WTC11 (cell line): ENCODE measurements at regions not wholly inside any gene's neighbourhood (a gene's known extent, or its start where the extent isn't known, plus 50 kb on each side); places are given as distances from the start of the nearest gene placed in this dataset.

Experiments
- ATAC-seq: fragments of 200-7000 bp; cut with Tn5 transposase; 2 replicates; pipeline ENCODE4 v1.10.0; 2021; ENCODE audit warnings: mild to moderate bottlenecking, moderate library complexity
- CTCF ChIA-PET: fragments of 300-600 bp; sonication (Branson Sonifier 250); formaldehyde crosslinking; loops from one replicate; lab custom pipeline; 2021; ENCODE audit warnings: antibody characterized with exemption; lab: Charles Lee
- POLR2A ChIA-PET: fragments of 350-600 bp; sonication (Branson Sonifier 250); formaldehyde crosslinking; loops from one replicate; lab custom pipeline; 2021; ENCODE audit warnings: antibody characterized with exemption; lab: Charles Lee
- DNase-seq: peaks from one replicate; pipeline ENCODE4 v3.0.0; 2021; ENCODE audit warnings: low spot score
- H3K27ac Mint-ChIP-seq: 2 replicates; pipeline ENCODE4 v1.8.0; 2021; ENCODE audit warnings: mixed read lengths
- H3K27me3 Mint-ChIP-seq: 2 replicates; pipeline ENCODE4 v1.8.0; 2021; ENCODE audit warnings: low read depth, mild to moderate bottlenecking, moderate library complexity, mixed read lengths
- H3K36me3 Mint-ChIP-seq: 2 replicates; pipeline ENCODE4 v1.8.0; 2021; ENCODE audit warnings: mixed read lengths
- H3K4me1 Mint-ChIP-seq: 2 replicates; pipeline ENCODE4 v1.8.0; 2022; ENCODE audit warnings: mixed read lengths
- H3K4me3 Mint-ChIP-seq: 2 replicates; pipeline ENCODE4 v1.8.0; 2021; ENCODE audit warnings: mild to moderate bottlenecking, moderate library complexity, mixed read lengths
- H3K9me3 Mint-ChIP-seq: 2 replicates; pipeline ENCODE4 v1.8.0; 2021; ENCODE audit warnings: mixed read lengths
- CBFB ChIP-seq: sonication (generic); formaldehyde crosslinking; IDR thresholded peaks from 2 replicates; pipeline ENCODE4 v1.8.1; 2022; ENCODE audit warnings: mild to moderate bottlenecking, low read depth, missing genetic modification reagents
- CDX4 ChIP-seq: fragments of 250-450 bp; sonication (Bioruptor Pico); IDR thresholded peaks from 2 replicates; pipeline ENCODE4 v1.9.0; 2021; ENCODE audit warnings: moderate library complexity, mild to moderate bottlenecking, inconsistent platforms, borderline replicate concordance
- CREM ChIP-seq: sonication (generic); formaldehyde crosslinking; IDR thresholded peaks from 2 replicates; pipeline ENCODE4 v1.8.1; 2022; ENCODE audit warnings: mild to moderate bottlenecking, missing genetic modification reagents, moderate library complexity
- ELF4 ChIP-seq: sonication (generic); formaldehyde crosslinking; IDR thresholded peaks from 2 replicates; pipeline ENCODE4 v1.8.1; 2022; ENCODE audit warnings: low read depth, mild to moderate bottlenecking, moderate library complexity, missing genetic modification reagents
- ETV6 ChIP-seq: sonication (generic); formaldehyde crosslinking; IDR thresholded peaks from 2 replicates; pipeline ENCODE4 v1.8.1; 2022; ENCODE audit warnings: mild to moderate bottlenecking, missing genetic modification reagents
- FOXJ3 ChIP-seq: sonication (generic); formaldehyde crosslinking; IDR thresholded peaks from 2 replicates; pipeline ENCODE4 v1.9.0; 2021; ENCODE audit warnings: missing genetic modification reagents, mild to moderate bottlenecking, borderline replicate concordance
- GTF2I ChIP-seq: fragments of 250-450 bp; sonication (Bioruptor Pico); conservative IDR thresholded peaks from 2 replicates; pipeline ENCODE4 v1.4.0; 2021; ENCODE audit warnings: mild to moderate bottlenecking
- HMGA2 ChIP-seq: fragments of 250-450 bp; sonication (Bioruptor Pico); IDR thresholded peaks from 2 replicates; pipeline ENCODE4 v1.4.0; 2021; ENCODE audit warnings: mild to moderate bottlenecking, moderate library complexity
- JAZF1 ChIP-seq: fragments of 250-450 bp; sonication (Bioruptor Pico); IDR thresholded peaks from 2 replicates; pipeline ENCODE4 v1.9.0; 2021; ENCODE audit warnings: moderate library complexity, mild to moderate bottlenecking, inconsistent platforms
- NFATC4 ChIP-seq: fragments of 250-450 bp; sonication (Bioruptor Pico); IDR thresholded peaks from 2 replicates; pipeline ENCODE4 v1.9.0; 2021; ENCODE audit warnings: mild to moderate bottlenecking
- NR1H2 ChIP-seq: sonication (generic); formaldehyde crosslinking; IDR thresholded peaks from 2 replicates; pipeline ENCODE4 v1.9.0; 2021; ENCODE audit warnings: mild to moderate bottlenecking, moderate library complexity, missing genetic modification reagents
- PRDM15 ChIP-seq: sonication (generic); formaldehyde crosslinking; IDR thresholded peaks from 2 replicates; pipeline ENCODE4 v1.8.0; 2022; ENCODE audit warnings: missing genetic modification reagents
- RELA ChIP-seq: sonication (generic); formaldehyde crosslinking; IDR thresholded peaks from 2 replicates; pipeline ENCODE4 v1.8.1; 2022; ENCODE audit warnings: missing genetic modification reagents, mild to moderate bottlenecking, borderline replicate concordance
- SMAD4 ChIP-seq: sonication (generic); formaldehyde crosslinking; IDR thresholded peaks from 2 replicates; pipeline ENCODE4 v1.8.0; 2022; ENCODE audit warnings: mild to moderate bottlenecking, missing genetic modification reagents
- SP1 ChIP-seq: sonication (generic); formaldehyde crosslinking; conservative IDR thresholded peaks from 2 replicates; pipeline ENCODE4 v1.8.1; 2022; ENCODE audit warnings: missing genetic modification reagents
- STAT6 ChIP-seq: sonication (generic); formaldehyde crosslinking; conservative IDR thresholded peaks from 2 replicates; pipeline ENCODE4 v1.8.1; 2023; ENCODE audit warnings: mild to moderate bottlenecking, low read depth, missing genetic modification reagents, moderate library complexity
- ZBTB43 ChIP-seq: sonication (generic); formaldehyde crosslinking; IDR thresholded peaks from 2 replicates; pipeline ENCODE4 v1.8.1; 2023; ENCODE audit warnings: mild to moderate bottlenecking, missing genetic modification reagents
- ZNF121 ChIP-seq: sonication (generic); formaldehyde crosslinking; IDR thresholded peaks from 2 replicates; pipeline ENCODE4 v1.8.0; 2023; ENCODE audit warnings: missing genetic modification reagents
- ZNF138 ChIP-seq: sonication (generic); formaldehyde crosslinking; conservative IDR thresholded peaks from 2 replicates; pipeline ENCODE4 v1.8.1; 2022; ENCODE audit warnings: mild to moderate bottlenecking, moderate library complexity, missing genetic modification reagents
- ZNF219 ChIP-seq: sonication (generic); formaldehyde crosslinking; IDR thresholded peaks from 2 replicates; pipeline ENCODE4 v1.8.0; 2023; ENCODE audit warnings: missing genetic modification reagents, mild to moderate bottlenecking, borderline replicate concordance
- ZNF281 ChIP-seq: sonication (generic); formaldehyde crosslinking; IDR thresholded peaks from 2 replicates; pipeline ENCODE4 v1.8.0; 2023; ENCODE audit warnings: mild to moderate bottlenecking, missing genetic modification reagents
- ZSCAN18 ChIP-seq: fragments of 250-450 bp; sonication (Bioruptor Pico); IDR thresholded peaks from 2 replicates; pipeline ENCODE4 v2.1.2; 2022; ENCODE audit warnings: mild to moderate bottlenecking, moderate library complexity

- ChIA-PET CTCF (no interaction called here), POLR2A (no interaction called here)
- H3K36me3 Mint-ChIP-seq = no peaks in the 10 kb centered on the region
Measured at GRCh38 chr3:106018102-106018501, 149.3 kb upstream of the CBLB start.

GRCh38 chr3:106018929-106019550 is 150.2 kb upstream of the CBLB start:
- DNase-seq (no peak), ATAC-seq (no peak)
- H3K4me3 Mint-ChIP-seq = no peak overlapping the region
- POLR2A ChIA-PET = no interaction called here
- H3K27ac Mint-ChIP-seq = no peak overlapping the region
- no peaks in the 10 kb centered on the region for H3K27me3 Mint-ChIP-seq
- H3K9me3 Mint-ChIP-seq = 0 out of 2 replicates have a peak, but pooled peaks cover 9% of the 10 kb centered on the region
- H3K4me1 Mint-ChIP-seq = 0 out of 2 replicates have a peak, but pooled peaks cover 4% of the 10 kb centered on the region
- TF ChIP-seq PRDM15 (CRISPR knock-in tag) (no peak), JAZF1 (CRISPR knock-in tag) (no peak), RELA (CRISPR knock-in tag) (no peak), GTF2I (CRISPR knock-in tag) (no peak), STAT6 (CRISPR knock-in tag) (no peak), ZNF281 (CRISPR knock-in tag) (no peak), CBFB (CRISPR knock-in tag) (no peak), NFATC4 (CRISPR knock-in tag) (no peak), ZBTB43 (CRISPR knock-in tag) (no peak), ZNF138 (CRISPR knock-in tag) (no peak), ZNF121 (CRISPR knock-in tag) (no peak), HMGA2 (CRISPR knock-in tag) (no peak), FOXJ3 (CRISPR knock-in tag) (no peak), ZSCAN18 (CRISPR knock-in tag) (no peak), ELF4 (no peak), SMAD4 (no peak)
- H3K36me3 Mint-ChIP-seq = no peaks in the 10 kb centered on the region
- CTCF ChIA-PET = no interaction called here

More at GRCh38 chr3:106018102-106018501, 149.3 kb upstream of the CBLB start:
- H3K9me3 Mint-ChIP-seq = 0 out of 2 replicates have a peak, but pooled peaks cover 9% of the 10 kb centered on the region
- ATAC-seq = no peak
- H3K4me1 Mint-ChIP-seq = 0 out of 2 replicates have a peak, but pooled peaks cover 4% of the 10 kb centered on the region
- H3K4me3 Mint-ChIP-seq = no peak overlapping the region
- DNase-seq = no peak
- TF ChIP-seq CDX4 (CRISPR knock-in tag) = no peak
- no peak for TF ChIP-seq RELA (CRISPR knock-in tag)
- no peak for TF ChIP-seq SP1
- TF ChIP-seq ETV6 (CRISPR knock-in tag) = no peak
- TF ChIP-seq CREM = no peak
- no peak for TF ChIP-seq ZNF219
- TF ChIP-seq SMAD4 = no peak
- no peak for TF ChIP-seq NR1H2
- H3K27me3 Mint-ChIP-seq = no peaks in the 10 kb centered on the region
- H3K27ac Mint-ChIP-seq = no peak overlapping the region
